Effector CD4-positive, alpha-beta T cell (primary cell): ENCODE measurements at regions not wholly inside any gene's neighbourhood (a gene's known extent, or its start where the extent isn't known, plus 50 kb on each side); places are given as distances from the start of the nearest gene placed in this dataset.
"Not testable (repeated sequence)": the region's sequence is repeated elsewhere in the genome, so short reads cannot be mapped to it uniquely, and the experiment has no call there.

Experiments
- DNase-seq: peaks from one replicate; pipeline ENCODE4 v3.0.0-alpha.2; 2020

- no peak for DNase-seq
Measured at GRCh38 chr10:21285742-21286331, 239.6 kb downstream of the SKIDA1 start.

DNA sequence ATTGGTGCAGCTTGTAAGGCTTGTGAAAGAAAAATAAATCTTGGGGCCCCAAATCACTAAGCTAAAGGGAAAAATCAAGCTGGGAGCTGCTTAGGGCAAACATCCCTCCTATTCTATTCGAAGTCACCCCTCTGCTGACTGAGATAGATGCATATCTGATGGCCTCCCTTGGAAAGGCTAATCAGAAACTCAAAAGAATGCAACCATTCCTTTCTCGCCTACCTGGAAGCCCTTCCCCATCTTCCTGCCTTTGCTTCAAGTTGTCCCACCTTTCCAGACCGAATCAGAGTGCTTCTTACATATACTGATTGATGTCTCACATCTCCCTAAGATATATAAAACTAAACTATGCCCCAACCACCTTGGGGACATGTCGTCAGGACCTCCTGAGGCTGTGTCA is 240.3 kb downstream of the SKIDA1 start:
- DNase-seq = no peak

DNA sequence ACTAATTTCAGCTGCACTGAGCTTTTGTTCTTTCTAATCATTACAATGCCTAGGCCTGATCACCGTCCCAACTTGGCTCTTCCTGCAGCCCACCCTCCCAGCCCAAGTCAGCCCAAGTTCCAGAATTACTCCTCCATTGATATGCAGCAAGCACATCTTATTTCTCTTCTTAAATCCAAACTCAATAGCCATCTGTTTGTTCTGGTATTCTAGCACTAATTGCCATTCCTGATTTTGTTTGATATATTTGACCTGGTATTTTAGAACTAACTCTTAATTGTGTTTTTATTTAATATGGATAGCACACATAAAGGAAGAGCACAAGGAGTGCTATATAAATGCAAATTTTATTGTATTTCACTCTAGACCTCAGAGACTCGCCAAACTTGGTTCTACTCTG is 241.2 kb downstream of the SKIDA1 start:
- DNase-seq = no peak

- not testable (repeated sequence) for DNase-seq
Measured at GRCh38 chr10:21283053-21283452, 242.4 kb downstream of the SKIDA1 start.

GRCh38 chr10:21281765-21282484 is 243.6 kb downstream of the SKIDA1 start:
- no peak for DNase-seq

DNA sequence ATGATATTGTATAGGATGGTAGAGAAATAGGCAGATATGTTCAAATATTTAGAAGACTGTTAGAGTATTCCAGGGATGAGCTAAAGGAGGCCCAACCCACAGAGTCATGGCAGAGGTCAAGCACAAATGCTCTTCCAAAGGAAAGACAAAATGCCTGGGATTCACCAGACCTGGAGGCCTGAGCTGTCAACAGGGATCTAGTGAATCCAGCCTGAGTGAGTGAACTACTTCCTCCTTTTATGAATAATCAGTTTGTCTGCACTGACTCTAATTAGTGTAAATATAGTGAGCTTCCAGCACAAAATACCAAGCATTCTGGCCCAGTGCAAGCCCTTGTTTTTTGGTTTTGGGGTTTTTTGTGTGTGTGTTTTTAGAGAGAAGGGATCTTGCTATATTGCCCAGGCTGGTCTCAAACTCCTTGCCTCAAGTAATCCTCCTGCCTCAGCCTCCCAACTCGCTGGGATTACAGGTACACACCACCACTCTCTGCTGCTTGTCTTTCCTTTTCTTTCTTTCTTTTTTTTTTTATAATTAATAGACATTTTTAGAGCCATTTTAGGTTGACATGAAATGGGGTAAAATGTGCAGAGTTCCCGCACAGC is 244.4 kb downstream of the SKIDA1 start:
- no peak for DNase-seq

GRCh38 chr10:21280037-21280436 is 245.4 kb downstream of the SKIDA1 start:
- DNase-seq = no peak

GRCh38 chr10:21279217-21279575 is 246.3 kb downstream of the SKIDA1 start:
- DNase-seq = no peak

- peak; percentile 21 for DNase-seq
Measured at GRCh38 chr10:21278491-21279216, 246.8 kb downstream of the SKIDA1 start.

DNA sequence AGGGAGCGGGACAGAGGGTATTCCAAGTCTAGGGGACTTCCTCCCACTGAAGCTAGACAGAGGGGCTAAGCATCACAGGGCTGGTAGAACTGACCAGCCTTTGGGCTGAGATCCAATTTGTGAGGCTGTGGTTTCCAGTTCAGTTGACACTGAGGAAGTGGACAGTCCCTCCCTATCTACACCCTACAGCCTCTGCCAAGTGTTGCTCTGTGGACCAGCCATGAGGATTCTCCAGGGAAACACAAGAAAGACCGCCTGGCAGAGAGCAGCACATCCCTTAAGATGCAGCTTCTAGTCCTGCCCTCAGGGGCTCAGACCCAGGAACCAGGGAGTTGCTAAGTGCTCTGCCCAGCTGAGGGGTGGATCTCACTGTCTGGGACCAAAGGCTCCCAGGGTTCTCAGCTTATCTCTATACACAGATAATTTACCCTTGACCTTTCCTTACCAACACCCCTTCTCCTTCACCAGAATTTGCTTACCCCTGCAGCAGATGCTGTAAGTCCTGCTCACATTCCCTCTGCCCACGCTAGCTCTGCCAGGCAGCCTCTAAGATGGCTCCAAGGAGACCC is 252.0 kb downstream of the SKIDA1 start:
- no peak for DNase-seq

GRCh38 chr10:21272643-21273399 is 252.7 kb downstream of the SKIDA1 start:
- no peak for DNase-seq

DNA sequence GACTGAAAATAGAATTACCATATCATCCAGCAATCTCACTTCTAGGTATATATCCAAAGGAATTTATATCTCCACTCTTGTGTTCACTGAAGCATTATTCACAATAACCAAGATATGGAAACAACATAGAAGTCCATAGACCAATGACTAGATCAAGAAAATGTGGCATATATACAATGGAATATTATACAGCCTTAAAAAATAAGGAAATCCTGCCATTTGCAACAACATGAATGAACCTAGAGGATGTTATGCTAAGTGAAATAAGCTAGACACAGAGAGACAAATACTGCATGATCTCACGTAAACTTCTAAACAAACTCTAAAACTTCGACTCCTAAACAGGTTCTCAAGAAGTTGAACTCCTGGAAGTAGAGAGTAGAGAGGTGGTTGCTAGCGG is 254.5 kb downstream of the SKIDA1 start:
- no peak for DNase-seq

- no peak for DNase-seq
Measured at GRCh38 chr10:21269289-21269688, 256.2 kb downstream of the SKIDA1 start.

- no peak for DNase-seq
Measured at GRCh38 chr10:21265622-21266021, 259.9 kb downstream of the SKIDA1 start.

GRCh38 chr10:21264271-21264670 is 261.2 kb downstream of the SKIDA1 start:
- DNase-seq = no peak

- no peak for DNase-seq
Measured at GRCh38 chr10:21263839-21264238, 261.6 kb downstream of the SKIDA1 start.

- no peak for DNase-seq
Measured at GRCh38 chr10:21263263-21263803, 262.1 kb downstream of the SKIDA1 start.

GRCh38 chr10:21261842-21262294 is 263.6 kb downstream of the SKIDA1 start:
- DNase-seq = no peak

GRCh38 chr10:21260506-21261149 is 264.9 kb downstream of the SKIDA1 start:
- no peak for DNase-seq

GRCh38 chr10:21260066-21260465 is 265.4 kb downstream of the SKIDA1 start:
- DNase-seq = no peak

DNA sequence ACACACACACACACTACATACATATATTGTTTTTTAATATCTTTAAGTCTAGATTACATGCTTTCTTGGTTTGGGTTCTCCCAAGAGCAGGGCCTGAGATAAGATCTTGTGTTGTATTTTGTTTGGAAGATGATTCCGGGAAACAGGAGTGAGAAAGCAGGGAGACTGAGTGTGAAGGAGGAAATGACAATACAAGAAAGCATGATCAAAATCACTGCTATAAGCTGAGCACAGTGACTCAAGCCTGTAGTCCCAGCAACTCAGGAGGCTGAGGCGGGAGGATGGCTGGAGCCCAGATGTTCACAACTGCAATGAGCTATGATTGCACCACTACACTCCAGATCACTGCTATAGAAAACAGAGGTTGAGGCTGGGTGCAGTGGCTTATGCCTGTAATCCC is 267.6 kb downstream of the SKIDA1 start:
- DNase-seq = no peak

- DNase-seq = no peak
Measured at GRCh38 chr10:21257191-21257590, 268.3 kb downstream of the SKIDA1 start.
